ENCODE measurements at regions not wholly inside any gene's neighbourhood (a gene's known extent, or its start where the extent isn't known, plus 50 kb on each side); places are given as distances from the start of the nearest gene placed in this dataset.

DNA sequence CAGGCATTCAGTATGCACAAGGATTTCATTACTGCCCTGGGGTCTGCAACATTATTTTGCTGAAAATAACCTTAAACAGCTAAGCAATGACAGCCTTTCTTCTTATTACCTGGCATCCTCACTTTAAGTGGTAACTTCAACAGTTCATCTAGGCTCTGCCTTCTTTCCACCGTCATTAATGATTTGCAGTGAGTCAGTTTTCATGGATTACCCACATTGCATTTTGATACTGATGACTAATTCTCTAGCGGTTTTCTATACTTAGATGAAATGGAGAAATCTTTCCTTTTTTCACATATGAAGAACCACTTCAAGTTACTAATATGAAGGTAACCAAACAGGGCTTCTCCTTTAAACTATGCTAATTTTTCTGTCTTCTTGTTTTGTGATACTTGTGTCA lies 226.9 kb upstream of the TMPRSS15 start:
- intact Hi-C loops (cut with DNase I) = no loop called here
- TF ChIP-seq, protein P1, sequence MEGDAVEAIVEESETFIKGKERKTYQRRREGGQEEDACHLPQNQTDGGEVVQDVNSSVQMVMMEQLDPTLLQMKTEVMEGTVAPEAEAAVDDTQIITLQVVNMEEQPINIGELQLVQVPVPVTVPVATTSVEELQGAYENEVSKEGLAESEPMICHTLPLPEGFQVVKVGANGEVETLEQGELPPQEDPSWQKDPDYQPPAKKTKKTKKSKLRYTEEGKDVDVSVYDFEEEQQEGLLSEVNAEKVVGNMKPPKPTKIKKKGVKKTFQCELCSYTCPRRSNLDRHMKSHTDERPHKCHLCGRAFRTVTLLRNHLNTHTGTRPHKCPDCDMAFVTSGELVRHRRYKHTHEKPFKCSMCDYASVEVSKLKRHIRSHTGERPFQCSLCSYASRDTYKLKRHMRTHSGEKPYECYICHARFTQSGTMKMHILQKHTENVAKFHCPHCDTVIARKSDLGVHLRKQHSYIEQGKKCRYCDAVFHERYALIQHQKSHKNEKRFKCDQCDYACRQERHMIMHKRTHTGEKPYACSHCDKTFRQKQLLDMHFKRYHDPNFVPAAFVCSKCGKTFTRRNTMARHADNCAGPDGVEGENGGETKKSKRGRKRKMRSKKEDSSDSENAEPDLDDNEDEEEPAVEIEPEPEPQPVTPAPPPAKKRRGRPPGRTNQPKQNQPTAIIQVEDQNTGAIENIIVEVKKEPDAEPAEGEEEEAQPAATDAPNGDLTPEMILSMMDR (IDR thresholded peaks at IDR 0.05) = no peak
- H3K27ac ChIP-seq = no peak overlapping the region
- no peaks in the 10 kb centered on the region for H3K27me3 ChIP-seq
- no peaks in the 10 kb centered on the region for H3K36me3 ChIP-seq
- peaks cover 0 to 3% of the 10 kb centered on the region in 2 donors for H3K9me3 ChIP-seq
- H3K4me3 ChIP-seq = no peak overlapping the region
- DNase-seq (ENCODE audit: low spot score in 2 of 2) = no peak
- peaks cover 0 to 2% of the 10 kb centered on the region in 2 donors for H3K4me1 ChIP-seq

- H3K9me3 ChIP-seq = peaks cover 0 to 4% of the 10 kb centered on the region in 2 donors
- no peak for DNase-seq (ENCODE audit: low spot score in 2 of 2)
- TF ChIP-seq, protein P1 (IDR thresholded peaks at IDR 0.05) = no peak
- H3K27me3 ChIP-seq = no peaks in the 10 kb centered on the region
- no peaks in the 10 kb centered on the region for H3K36me3 ChIP-seq
- no peak overlapping the region for H3K4me3 ChIP-seq
- intact Hi-C loops (cut with DNase I) = no loop called here
- no peak overlapping the region for H3K27ac ChIP-seq
- H3K4me1 ChIP-seq = peaks cover 0 to 2% of the 10 kb centered on the region in 2 donors
Observed at GRCh38 chr21:18636897-18637296, 233.3 kb upstream of the TMPRSS15 start.

DNA sequence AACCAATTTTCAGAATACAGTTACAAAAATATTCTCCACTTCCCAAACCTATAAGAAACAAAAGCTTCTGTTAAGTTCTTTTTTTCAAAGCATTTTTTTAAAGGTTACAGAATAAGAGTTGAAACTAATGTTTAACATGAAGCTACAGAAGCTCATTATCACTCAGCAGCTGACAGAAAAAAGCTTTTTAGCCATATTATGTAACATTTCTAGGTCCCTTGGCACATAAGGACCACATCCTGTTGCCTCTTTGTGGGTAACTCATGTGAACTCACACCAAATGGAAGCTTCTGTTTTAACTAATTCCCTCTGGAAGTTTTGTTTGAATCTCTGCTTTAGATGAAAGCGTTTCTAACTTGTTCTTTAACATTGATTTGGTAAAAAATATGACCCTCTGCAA lies 242.5 kb upstream of the TMPRSS15 start:
- TF ChIP-seq, protein P1 (IDR thresholded peaks at IDR 0.05) = no peak
- no peak overlapping the region for H3K27ac ChIP-seq
- intact Hi-C loops (cut with DNase I) = no loop called here
- H3K27me3 ChIP-seq = no peaks in the 10 kb centered on the region
- no peak overlapping the region for H3K4me3 ChIP-seq
- no peak for DNase-seq (ENCODE audit: low spot score in 2 of 2)
- no peaks in the 10 kb centered on the region for H3K9me3 ChIP-seq
- no peaks in the 10 kb centered on the region for H3K36me3 ChIP-seq
- H3K4me1 ChIP-seq = no peaks in the 10 kb centered on the region

- Histone ChIP-seq H3K9me3 (no peaks in the 10 kb centered on the region), H3K27me3 (no peaks in the 10 kb centered on the region), H3K27ac (no peak overlapping the region), H3K4me1 (no peaks in the 10 kb centered on the region), H3K36me3 (no peaks in the 10 kb centered on the region), H3K4me3 (no peak overlapping the region)
- intact Hi-C loops (cut with DNase I) = no loop called here
- TF ChIP-seq, protein P1 (IDR thresholded peaks at IDR 0.05) = no peak
- no peak for DNase-seq (ENCODE audit: low spot score in 2 of 2)
Observed at GRCh38 chr21:18655931-18656330, 252.3 kb upstream of the TMPRSS15 start.

GRCh38 chr21:18661842-18662241 lies 258.3 kb upstream of the TMPRSS15 start:
- TF ChIP-seq, protein P1 (IDR thresholded peaks at IDR 0.05) = no peak
- no peak for DNase-seq (ENCODE audit: low spot score in 2 of 2)
- no peak overlapping the region for H3K27ac ChIP-seq
- intact Hi-C loops (cut with DNase I) = no loop called here
- no peaks in the 10 kb centered on the region for H3K36me3 ChIP-seq
- H3K9me3 ChIP-seq = no peaks in the 10 kb centered on the region
- H3K27me3 ChIP-seq = no peaks in the 10 kb centered on the region
- no peaks in the 10 kb centered on the region for H3K4me1 ChIP-seq
- no peak overlapping the region for H3K4me3 ChIP-seq

GRCh38 chr21:18663663-18664062 lies 260.1 kb upstream of the TMPRSS15 start:
- TF ChIP-seq, protein P1 (IDR thresholded peaks at IDR 0.05) = no peak
- H3K4me3 ChIP-seq = no peak overlapping the region
- no peak for DNase-seq (ENCODE audit: low spot score in 2 of 2)
- no peaks in the 10 kb centered on the region for H3K4me1 ChIP-seq
- no peak overlapping the region for H3K27ac ChIP-seq
- H3K27me3 ChIP-seq = no peaks in the 10 kb centered on the region
- no peaks in the 10 kb centered on the region for H3K9me3 ChIP-seq
- intact Hi-C loops (cut with DNase I) = no loop called here
- H3K36me3 ChIP-seq = no peaks in the 10 kb centered on the region
